ENCODE measurements at regions not wholly inside any gene's neighbourhood (a gene's known extent, or its start where the extent isn't known, plus 50 kb on each side); places are given as distances from the start of the nearest gene placed in this dataset.

DNA sequence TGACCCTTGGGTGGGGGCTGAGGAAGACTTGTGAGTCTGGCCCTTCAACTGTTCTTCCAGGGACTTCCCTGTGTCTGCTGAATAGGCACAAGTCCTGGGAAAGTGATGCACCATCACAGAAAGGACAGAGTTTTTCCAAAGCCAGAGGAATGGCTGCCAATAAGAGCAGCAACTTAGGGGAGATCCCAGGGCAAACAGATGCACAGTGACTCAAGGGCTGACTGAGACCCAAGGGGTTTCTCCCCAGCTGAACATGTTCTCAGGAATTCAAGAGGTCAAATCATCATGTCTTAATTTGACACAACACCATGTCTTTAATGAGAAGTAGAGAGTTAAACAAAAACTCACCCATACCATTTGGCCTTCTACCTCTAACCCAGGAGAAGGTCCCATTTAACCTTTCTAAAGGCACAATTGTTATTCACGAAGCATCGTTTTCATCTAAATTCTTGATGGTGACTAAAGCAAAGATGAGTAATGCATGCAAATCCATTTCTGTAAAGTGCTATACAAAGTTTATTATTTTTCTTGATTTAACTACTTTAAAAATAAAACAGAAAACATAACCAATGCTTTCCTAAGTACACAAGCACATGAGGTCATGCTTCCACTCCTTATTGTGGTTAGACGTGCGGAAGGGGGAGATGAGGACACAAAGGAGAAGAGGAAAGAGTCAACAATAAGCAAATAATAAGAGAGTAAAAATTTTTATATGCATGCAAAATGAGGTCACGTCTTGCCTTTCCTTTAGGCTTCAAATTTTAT, 324.1 kb downstream of the PLK2 start:
- Histone ChIP-seq H3K9me3 (no peaks in the 10 kb centered on the region), H3K4me3 (no peak overlapping the region), H3K27ac (no peak overlapping the region), H3K27me3 (ENCODE audit: low read depth) (no peaks in the 10 kb centered on the region), H3K36me3 (no peaks in the 10 kb centered on the region), H3K4me1 (peaks cover 10% of the 10 kb centered on the region)
- no peak for ATAC-seq
- TF ChIP-seq, protein P1, sequence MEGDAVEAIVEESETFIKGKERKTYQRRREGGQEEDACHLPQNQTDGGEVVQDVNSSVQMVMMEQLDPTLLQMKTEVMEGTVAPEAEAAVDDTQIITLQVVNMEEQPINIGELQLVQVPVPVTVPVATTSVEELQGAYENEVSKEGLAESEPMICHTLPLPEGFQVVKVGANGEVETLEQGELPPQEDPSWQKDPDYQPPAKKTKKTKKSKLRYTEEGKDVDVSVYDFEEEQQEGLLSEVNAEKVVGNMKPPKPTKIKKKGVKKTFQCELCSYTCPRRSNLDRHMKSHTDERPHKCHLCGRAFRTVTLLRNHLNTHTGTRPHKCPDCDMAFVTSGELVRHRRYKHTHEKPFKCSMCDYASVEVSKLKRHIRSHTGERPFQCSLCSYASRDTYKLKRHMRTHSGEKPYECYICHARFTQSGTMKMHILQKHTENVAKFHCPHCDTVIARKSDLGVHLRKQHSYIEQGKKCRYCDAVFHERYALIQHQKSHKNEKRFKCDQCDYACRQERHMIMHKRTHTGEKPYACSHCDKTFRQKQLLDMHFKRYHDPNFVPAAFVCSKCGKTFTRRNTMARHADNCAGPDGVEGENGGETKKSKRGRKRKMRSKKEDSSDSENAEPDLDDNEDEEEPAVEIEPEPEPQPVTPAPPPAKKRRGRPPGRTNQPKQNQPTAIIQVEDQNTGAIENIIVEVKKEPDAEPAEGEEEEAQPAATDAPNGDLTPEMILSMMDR (IDR thresholded peaks at IDR 0.05), result no peak
- intact Hi-C loops (cut with DNase I), result no loop called here
- no peak for DNase-seq

GRCh38 chr5:58133631-58134296, 326.1 kb downstream of the PLK2 start:
- DNase-seq, result no peak
- peaks cover 10% of the 10 kb centered on the region for H3K4me1 ChIP-seq
- H3K27me3 ChIP-seq (ENCODE audit: low read depth), result no peaks in the 10 kb centered on the region
- TF ChIP-seq, protein P1 (IDR thresholded peaks at IDR 0.05), result no peak
- intact Hi-C loops (cut with DNase I), result no loop called here
- H3K9me3 ChIP-seq, result no peaks in the 10 kb centered on the region
- ATAC-seq, result no peak
- H3K27ac ChIP-seq, result no peak overlapping the region
- H3K36me3 ChIP-seq, result no peaks in the 10 kb centered on the region
- no peak overlapping the region for H3K4me3 ChIP-seq

DNA sequence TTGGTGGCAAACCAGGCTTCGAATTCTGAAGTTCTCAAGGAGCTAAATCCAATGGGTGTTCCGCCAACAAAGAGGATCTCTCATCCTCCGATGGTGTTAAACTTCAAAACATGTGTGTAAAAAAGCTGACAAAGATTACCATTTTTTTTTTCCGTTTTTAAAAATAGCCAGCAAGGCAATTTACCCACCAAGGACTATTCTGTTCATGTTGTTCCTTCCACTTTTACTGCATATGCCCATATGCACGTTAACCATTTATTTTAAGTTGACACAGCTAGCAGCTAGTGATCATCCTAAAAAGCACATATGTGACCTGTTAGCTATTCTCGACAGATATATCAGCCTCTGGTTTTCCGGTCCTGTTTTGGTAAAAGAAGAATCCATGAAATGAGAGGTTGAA, 326.7 kb downstream of the PLK2 start:
- intact Hi-C loops (cut with DNase I), result no loop called here
- ATAC-seq (no peak), DNase-seq (no peak)
- H3K27me3 ChIP-seq (ENCODE audit: low read depth), result no peaks in the 10 kb centered on the region
- no peak overlapping the region for H3K27ac ChIP-seq
- no peaks in the 10 kb centered on the region for H3K36me3 ChIP-seq
- no peaks in the 10 kb centered on the region for H3K9me3 ChIP-seq
- no peak overlapping the region for H3K4me3 ChIP-seq
- H3K4me1 ChIP-seq, result peaks cover 11% of the 10 kb centered on the region
- TF ChIP-seq, protein P1 (IDR thresholded peaks at IDR 0.05), result no peak

GRCh38 chr5:58127255-58128220, 332.3 kb downstream of the PLK2 start:
- peak; percentile 90 to 93 for ATAC-seq
- H3K4me3 ChIP-seq, result no peak overlapping the region

GRCh38 chr5:58123501-58123900, 336.4 kb downstream of the PLK2 start:
- Histone ChIP-seq H3K4me3 (no peak overlapping the region), H3K36me3 (no peaks in the 10 kb centered on the region), H3K27ac (no peak overlapping the region), H3K4me1 (peaks cover 25% of the 10 kb centered on the region), H3K27me3 (ENCODE audit: low read depth) (no peaks in the 10 kb centered on the region), H3K9me3 (no peaks in the 10 kb centered on the region)
- intact Hi-C loops (cut with DNase I), result no loop called here
- no peak for ATAC-seq
- DNase-seq, result no peak
- TF ChIP-seq, protein P1 (IDR thresholded peaks at IDR 0.05), result no peak

More at GRCh38 chr5:58127255-58128220, 332.3 kb downstream of the PLK2 start:
- Histone ChIP-seq H3K27me3 (ENCODE audit: low read depth) (no peaks in the 10 kb centered on the region), H3K4me1 (peaks cover 25% of the 10 kb centered on the region), H3K9me3 (no peaks in the 10 kb centered on the region), H3K36me3 (no peaks in the 10 kb centered on the region), H3K27ac (peak overlapping the region; percentile 37)
- intact Hi-C loops (cut with DNase I), result no loop called here
- no peak for DNase-seq
- TF ChIP-seq, protein P1 (IDR thresholded peaks at IDR 0.05), result no peak

Measured in lower lobe of right lung (tissue), 2 donors.